ENCODE measurements at regions not wholly inside any gene's neighbourhood (a gene's known extent, or its start where the extent isn't known, plus 50 kb on each side); places are given as distances from the start of the nearest gene placed in this dataset.

- no peak for TF ChIP-seq CTCF (IDR thresholded peaks at IDR 0.05)
- no peak for TF ChIP-seq EZH2 (IDR thresholded peaks at IDR 0.05; ENCODE audit: borderline replicate concordance, insufficient read depth, low read depth, low read length, poor library complexity, severe bottlenecking)
Observed at GRCh38 chr6:71376830-71377229, 88.2 kb downstream of the OGFRL1 start.
